Stimulated activated CD4-positive, alpha-beta T cell treated with anti-CD3 and anti-CD28 coated beads, Interleukin-4, amount 100 ng/mL, for 48 hours (primary cell): ENCODE measurements at regions not wholly inside any gene's neighbourhood (a gene's known extent, or its start where the extent isn't known, plus 50 kb on each side); places are given as distances from the start of the nearest gene placed in this dataset.

ENCODE experiments used
- DNase-seq, 2 donors: peaks; one replicate each; pipeline ENCODE4 v3.0.0-alpha.2; 2020; ENCODE audit warnings: low read depth in 2 of 2

DNA sequence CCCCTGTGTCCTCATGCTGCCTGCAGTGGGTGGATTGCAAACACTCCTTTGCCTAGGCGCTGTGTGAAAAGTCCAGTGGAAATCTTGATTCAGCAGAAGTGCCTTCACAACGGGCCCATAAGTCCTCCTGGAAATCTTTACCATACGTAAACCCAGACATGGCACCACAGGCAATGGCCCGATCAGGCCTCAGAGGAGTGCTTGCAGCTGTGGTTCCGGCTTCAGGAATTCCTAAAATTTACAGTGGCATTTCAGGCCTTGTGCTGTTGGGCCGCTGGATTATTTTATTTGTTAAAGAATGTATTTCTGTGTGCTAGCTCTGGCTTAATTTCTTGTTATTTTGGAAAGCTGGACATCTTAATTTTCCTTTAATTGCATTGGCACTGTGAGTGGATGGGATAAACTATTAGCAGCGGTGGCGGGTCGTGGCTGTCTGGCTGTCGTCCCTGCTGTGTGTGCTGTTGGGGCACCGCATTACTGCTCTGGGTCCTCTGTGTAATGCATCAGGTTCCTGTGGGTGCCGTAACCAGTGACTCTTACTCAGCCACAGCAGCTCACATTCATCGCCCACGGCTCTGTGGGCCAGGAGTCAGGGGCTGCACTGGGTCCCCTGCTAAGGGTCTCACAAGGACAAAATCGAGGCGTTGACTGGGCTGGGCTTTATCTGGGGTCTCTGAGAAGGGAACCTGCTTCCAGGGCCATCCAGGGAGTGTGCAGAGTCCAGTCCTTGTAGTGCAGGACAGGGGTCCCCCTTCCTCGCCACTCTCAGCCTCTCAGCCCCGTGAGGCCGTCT lies 73.1 kb downstream of the RTP5 start:
- DNase-seq, result no peak

GRCh38 chr2:241943209-241943850 lies 73.8 kb downstream of the RTP5 start:
- no peak for DNase-seq

- no peak for DNase-seq
Measured at GRCh38 chr2:241943961-241944575, 74.5 kb downstream of the RTP5 start.

GRCh38 chr2:241944821-241945220 lies 75.3 kb downstream of the RTP5 start:
- DNase-seq, result no peak

- DNase-seq, result no peak
Measured at GRCh38 chr2:241945311-241945710, 75.8 kb downstream of the RTP5 start.

DNA sequence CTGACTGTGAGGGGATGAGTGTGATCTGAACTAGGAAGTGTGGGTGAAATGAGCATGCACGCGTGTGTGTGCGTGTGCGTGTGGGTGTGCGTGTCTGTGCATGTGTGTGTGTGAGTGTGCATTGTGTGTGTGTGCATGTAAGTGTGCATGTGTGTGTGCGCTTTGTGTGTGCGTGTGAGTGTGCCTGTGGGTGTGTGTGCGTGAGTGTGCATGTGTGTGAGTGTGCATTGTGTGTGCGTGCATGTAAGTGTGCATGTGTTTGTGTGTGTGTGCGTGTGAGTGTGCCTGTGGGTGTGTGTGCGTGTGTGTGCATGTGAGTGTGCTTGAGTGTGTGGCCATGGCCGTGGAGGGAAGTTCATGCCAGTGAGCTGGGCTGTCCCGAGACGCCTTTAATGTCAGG lies 76.3 kb downstream of the RTP5 start:
- DNase-seq, result no peak

GRCh38 chr2:241946306-241947003 lies 76.9 kb downstream of the RTP5 start:
- DNase-seq, result no peak

DNA sequence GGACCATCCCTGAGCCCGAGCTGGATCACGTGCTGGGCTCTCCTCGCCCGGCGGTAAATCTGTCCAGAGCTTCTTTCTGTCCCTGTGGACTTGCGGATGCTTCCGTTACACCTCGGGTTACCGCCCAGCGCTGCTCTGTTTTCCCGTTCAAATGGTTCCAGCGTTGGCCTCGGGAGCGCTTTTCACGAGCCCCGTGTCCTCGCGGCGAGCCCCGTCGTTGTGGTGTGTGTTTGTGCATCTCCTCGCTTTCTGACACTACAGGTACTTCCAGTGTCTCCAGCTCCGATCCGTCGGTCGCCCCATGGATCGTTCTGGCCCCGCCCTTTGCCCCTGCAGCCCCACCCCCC lies 77.4 kb downstream of the RTP5 start:
- no peak for DNase-seq

DNA sequence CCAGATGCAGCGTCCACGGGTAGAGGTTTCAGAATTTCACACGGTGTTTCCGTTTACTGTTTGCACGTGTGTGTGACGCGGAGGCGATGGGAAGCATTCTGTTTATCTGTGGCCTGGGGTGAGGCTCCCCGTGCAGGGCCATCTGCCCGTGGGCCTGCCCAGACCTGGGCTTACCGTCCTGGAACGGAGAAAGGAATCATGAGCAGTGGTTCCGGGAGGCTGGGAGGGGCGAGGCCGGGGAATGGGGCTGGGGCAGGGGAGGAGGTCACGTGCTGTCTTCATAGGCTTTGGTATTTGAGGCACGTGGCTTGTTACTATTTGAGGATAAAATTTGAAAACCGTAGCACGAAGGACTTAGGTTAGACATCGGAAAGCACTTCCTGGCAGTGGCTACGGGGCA lies 77.9 kb downstream of the RTP5 start:
- DNase-seq, result no peak

DNA sequence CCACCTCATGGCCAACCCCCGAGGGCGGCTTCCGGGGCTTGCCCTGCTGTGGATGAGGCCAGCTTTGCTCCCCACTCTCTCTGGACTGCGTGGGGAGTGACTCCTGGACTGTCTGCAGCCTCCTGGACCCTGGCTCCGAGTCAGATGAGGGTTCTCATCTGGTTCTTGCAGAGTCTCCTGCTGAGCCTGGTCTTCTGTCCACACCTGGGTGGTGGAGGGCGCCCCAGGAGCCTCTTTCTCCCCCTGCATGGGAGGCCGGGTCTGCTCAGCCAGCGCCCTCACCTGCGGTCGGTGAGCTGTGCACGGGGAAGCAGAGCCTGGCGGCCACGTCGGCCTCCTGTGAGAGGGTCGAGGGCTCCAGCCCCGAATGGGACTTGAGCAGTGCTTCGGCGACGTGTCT lies 78.3 kb downstream of the RTP5 start:
- DNase-seq, result no peak

DNA sequence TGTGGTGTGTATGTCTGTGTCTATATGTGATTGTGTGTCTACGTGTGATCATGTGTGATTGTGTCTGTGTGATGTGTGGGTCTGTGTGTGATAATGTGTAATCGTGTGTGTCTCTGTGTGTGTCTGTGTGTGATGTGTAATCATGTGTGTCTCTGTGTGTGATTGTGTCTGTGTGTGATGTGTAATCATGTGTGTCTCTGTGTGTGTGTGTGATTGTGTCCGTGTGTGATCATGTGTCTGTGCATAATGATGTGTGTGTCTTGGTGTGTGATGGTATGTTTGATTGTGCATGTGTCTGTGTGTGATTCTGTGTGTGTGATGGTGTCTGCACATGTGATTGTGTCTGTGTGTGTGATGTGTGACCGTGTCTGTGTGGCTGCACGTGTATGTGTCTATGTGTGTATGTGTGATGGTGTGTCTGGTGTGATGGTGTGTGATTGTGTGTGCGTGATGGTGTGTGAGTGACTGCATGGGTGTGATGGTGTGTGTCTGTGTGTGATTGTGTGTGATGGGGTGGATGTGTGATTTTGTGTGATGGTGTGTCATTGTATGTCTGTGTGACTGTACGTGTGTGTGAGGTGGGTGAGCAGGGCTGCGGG lies 78.9 kb downstream of the RTP5 start:
- no peak for DNase-seq

- DNase-seq, result no peak
Measured at GRCh38 chr2:241948901-241949735, 79.6 kb downstream of the RTP5 start.

DNA sequence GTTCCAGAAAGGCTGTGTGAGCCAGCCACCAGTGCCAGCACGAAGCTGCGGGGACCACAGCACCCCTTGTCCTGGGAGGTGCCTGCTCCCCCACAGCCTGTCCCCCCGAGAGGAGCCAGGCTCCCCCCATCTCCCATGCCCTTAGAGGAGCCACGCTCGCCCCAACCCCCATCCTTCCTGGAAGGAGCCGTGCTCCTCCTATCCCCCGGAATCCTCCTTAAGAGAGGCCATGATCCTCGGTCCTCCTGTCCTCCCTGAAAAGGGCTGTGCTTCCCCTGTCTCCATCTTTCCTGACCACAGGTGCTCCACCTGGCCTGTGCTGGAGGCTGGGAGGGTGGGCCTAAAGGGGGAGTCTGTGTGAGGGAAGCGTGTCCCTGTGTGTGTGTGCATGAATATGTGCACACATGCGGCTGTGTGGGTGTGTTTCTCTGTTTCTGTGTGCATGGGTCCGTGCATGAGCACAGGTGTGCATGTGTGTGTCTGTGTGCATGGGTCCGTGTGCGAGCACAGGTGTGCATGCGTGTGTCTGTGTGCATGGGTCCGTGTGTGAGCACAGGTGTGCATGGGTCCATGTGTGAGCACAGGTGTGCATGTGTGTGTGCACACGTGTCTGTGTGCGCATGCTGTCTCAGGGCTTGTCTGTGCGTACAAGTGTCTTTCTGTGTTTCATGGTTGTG lies 80.3 kb downstream of the RTP5 start:
- no peak for DNase-seq

GRCh38 chr2:241950413-241951315 lies 81.1 kb downstream of the RTP5 start:
- DNase-seq, result peak; percentile 55 to 63

- no peak for DNase-seq
Measured at GRCh38 chr2:241951316-241951700, 81.8 kb downstream of the RTP5 start.

- no peak for DNase-seq
Measured at GRCh38 chr2:241951920-241952319, 82.4 kb downstream of the RTP5 start.

- no peak for DNase-seq
Measured at GRCh38 chr2:241952816-241953215, 83.3 kb downstream of the RTP5 start.

- DNase-seq, result no peak
Measured at GRCh38 chr2:241953324-241953928, 83.9 kb downstream of the RTP5 start.

GRCh38 chr2:241956521-241957110 lies 87.1 kb downstream of the RTP5 start:
- DNase-seq, result no peak
